Epithelial cell of prostate (primary cell): ENCODE measurements at regions not wholly inside any gene's neighbourhood (a gene's known extent, or its start where the extent isn't known, plus 50 kb on each side); places are given as distances from the start of the nearest gene placed in this dataset.

Experiments
- DNase-seq: peaks from one replicate; pipeline ENCODE4 v3.0.0-alpha.2; 2011; ENCODE audit warnings: low read depth, low spot score
- H3K27ac ChIP-seq: fragments of 450-650 bp; 2 replicates; pipeline ENCODE4 v1.5.1; 2017; ENCODE audit warnings: mild to moderate bottlenecking

GRCh38 chr12:30440826-30441602 lies 254.7 kb downstream of the IPO8 start:
- no peak for DNase-seq
- no peak overlapping the region for H3K27ac ChIP-seq

DNA sequence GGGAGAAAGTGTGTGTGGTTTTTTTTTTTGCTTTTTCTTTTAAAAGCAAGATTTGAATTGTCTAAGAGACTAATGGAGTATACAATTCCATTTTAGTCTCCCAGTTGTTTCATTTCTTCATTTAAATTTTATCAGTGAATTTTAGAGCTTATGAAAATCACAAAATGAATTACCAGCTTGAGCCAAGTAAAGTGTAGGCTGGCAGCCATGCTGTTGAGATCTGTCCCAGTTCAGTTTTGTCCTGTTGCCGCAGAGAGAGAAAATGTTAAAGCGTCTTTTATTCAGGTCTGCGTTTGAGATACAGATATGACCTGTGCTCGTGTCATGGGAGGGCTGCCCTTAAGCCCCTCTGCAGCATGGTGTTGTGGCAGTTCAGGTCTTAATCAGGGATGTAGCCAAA lies 256.5 kb downstream of the IPO8 start:
- H3K27ac ChIP-seq: no peak overlapping the region
- DNase-seq: no peak

GRCh38 chr12:30438601-30439041 lies 257.0 kb downstream of the IPO8 start:
- DNase-seq: no peak
- no peak overlapping the region for H3K27ac ChIP-seq

DNA sequence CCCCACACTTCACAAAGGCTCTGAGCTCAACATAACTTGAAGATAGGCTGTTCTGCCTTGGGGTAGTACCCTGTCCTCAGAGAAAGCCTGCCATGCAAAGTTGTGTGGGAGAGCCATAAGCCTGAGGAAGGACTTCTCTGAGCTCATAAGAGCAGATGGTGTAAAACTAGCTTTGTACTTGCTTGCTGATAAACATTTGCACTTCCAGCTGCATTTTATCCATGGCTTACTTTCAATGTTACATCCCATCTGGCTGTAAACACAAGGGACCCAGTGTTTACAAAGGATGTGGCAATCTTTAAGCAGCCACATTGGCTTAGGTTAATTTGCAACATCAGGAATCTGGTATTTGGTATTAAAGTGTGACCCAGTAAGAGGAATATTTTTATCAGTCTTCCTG lies 258.1 kb downstream of the IPO8 start:
- DNase-seq: no peak
- H3K27ac ChIP-seq: no peak overlapping the region

- DNase-seq: no peak
- H3K27ac ChIP-seq: no peak overlapping the region
These were observed 258.6 kb downstream of the IPO8 start for GRCh38 chr12:30437044-30437443.

DNA sequence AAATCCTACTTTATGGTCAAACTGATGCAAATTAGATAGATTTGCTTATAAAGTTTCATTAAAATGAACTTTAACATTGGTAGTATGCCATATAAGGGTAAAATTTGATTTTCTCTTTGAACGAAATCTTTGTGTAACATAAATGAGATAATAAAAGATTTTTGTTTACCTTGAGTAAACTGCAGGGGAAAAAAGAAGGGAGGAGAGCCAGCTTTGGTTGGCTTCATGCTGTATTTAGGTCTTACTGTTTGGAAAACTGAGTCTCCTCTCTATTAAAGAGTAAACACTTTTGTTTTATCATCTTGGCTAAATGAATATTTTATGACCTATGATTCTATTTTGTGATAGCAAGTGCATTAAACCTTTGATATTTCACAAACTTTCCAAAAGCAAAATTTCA lies 267.6 kb downstream of the IPO8 start:
- H3K27ac ChIP-seq: no peak overlapping the region
- no peak for DNase-seq

- DNase-seq: no peak
- H3K27ac ChIP-seq: no peak overlapping the region
These were observed 268.1 kb downstream of the IPO8 start for GRCh38 chr12:30427555-30427954.

- DNase-seq: no peak
- no peak overlapping the region for H3K27ac ChIP-seq
These were observed 270.2 kb downstream of the IPO8 start for GRCh38 chr12:30425445-30425844.

GRCh38 chr12:30423330-30423729 lies 272.3 kb downstream of the IPO8 start:
- no peak overlapping the region for H3K27ac ChIP-seq
- DNase-seq: no peak

DNA sequence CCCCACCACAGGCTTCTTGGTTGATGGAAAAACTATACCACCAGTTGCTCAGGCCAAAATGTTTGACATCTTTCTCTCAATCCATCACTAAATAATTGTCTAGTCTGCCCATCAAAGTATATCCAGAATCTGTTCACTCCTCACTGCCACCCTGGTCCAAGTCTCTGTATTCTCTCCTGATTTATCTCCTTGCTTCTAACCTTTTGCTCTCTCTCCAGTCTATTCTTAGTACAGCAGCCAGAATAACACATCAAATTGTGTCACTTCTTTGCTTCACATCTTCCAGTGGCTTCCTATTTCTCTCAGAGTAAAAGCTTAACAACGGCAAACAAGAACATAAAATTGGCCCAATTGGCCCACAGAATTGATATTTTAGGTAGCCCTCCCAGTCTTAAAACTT lies 272.8 kb downstream of the IPO8 start:
- DNase-seq: no peak

GRCh38 chr12:30420561-30420960 lies 275.1 kb downstream of the IPO8 start:
- peak overlapping the region; percentile 31 for H3K27ac ChIP-seq
- DNase-seq: no peak

More for the DNA sequence above, 272.8 kb downstream of the IPO8 start:
- no peak overlapping the region for H3K27ac ChIP-seq

- H3K27ac ChIP-seq: peak overlapping the region; percentile 83
- DNase-seq: peak; percentile 95
These were observed 277.9 kb downstream of the IPO8 start for GRCh38 chr12:30417697-30418231.

- peak overlapping the region; percentile 83 for H3K27ac ChIP-seq
- DNase-seq: peak; percentile 29
These were observed 279.0 kb downstream of the IPO8 start for GRCh38 chr12:30416631-30417030.

- peak overlapping the region; percentile 83 for H3K27ac ChIP-seq
These were observed 279.9 kb downstream of the IPO8 start for GRCh38 chr12:30415777-30416176.

GRCh38 chr12:30414507-30414906 lies 281.2 kb downstream of the IPO8 start:
- no peak for DNase-seq
- no peak overlapping the region for H3K27ac ChIP-seq

More at GRCh38 chr12:30415777-30416176, 279.9 kb downstream of the IPO8 start:
- DNase-seq: no peak

DNA sequence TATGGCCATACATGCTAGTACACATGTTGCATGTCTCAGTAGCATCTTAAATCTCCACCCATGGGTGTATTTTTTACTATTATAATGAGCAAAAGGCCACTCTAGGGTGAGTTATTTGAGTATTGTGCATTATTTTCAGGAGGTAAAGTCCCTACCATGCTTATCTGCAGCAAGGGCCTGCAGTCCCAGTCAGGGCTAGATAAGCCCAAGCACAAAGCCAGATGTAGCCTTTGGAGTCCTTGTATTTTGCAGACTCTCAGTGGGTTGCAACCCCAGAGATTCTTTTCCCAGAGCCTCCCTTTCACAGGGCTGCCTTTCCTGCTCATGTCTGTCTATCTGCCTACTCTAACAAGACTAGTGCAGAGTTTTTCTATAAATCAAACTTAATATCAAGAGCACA lies 295.3 kb downstream of the IPO8 start:
- DNase-seq: no peak
- no peak overlapping the region for H3K27ac ChIP-seq

- DNase-seq: no peak
- H3K27ac ChIP-seq: no peak overlapping the region
These were observed 295.8 kb downstream of the IPO8 start for GRCh38 chr12:30399859-30400258.

GRCh38 chr12:30396576-30396975 lies 299.1 kb downstream of the IPO8 start:
- DNase-seq: no peak
- no peak overlapping the region for H3K27ac ChIP-seq

- DNase-seq: no peak
- no peak overlapping the region for H3K27ac ChIP-seq
These were observed 300.5 kb downstream of the IPO8 start for GRCh38 chr12:30395190-30395589.

- no peak for DNase-seq
- H3K27ac ChIP-seq: no peak overlapping the region
These were observed 303.8 kb downstream of the IPO8 start for GRCh38 chr12:30391766-30392366.

- H3K27ac ChIP-seq: no peak overlapping the region
These were observed 310.0 kb downstream of the IPO8 start for GRCh38 chr12:30385706-30386105.

DNA sequence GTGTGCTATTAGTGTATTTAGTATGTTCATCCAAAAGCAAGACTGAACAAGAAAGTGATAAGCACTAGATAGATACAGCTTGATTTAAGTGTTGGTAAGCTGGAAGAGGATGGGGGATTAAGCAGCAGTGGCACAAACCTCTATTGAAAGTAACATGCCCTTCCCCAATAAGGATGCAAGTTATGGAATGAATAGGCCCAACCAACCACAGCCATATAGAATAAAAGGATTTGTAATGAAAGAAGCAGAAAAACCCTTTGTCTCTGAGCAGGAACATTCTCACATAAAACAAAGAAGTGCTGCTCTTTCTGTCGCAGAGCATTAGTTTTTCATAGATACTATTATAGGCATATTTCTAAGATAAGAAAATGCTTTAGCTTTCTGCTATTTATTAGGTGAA lies 310.7 kb downstream of the IPO8 start:
- DNase-seq: no peak
- H3K27ac ChIP-seq: no peak overlapping the region

More at GRCh38 chr12:30385706-30386105, 310.0 kb downstream of the IPO8 start:
- no peak for DNase-seq
